ENCODE measurements at regions not wholly inside any gene's neighbourhood (a gene's known extent, or its start where the extent isn't known, plus 50 kb on each side); places are given as distances from the start of the nearest gene placed in this dataset.

DNA sequence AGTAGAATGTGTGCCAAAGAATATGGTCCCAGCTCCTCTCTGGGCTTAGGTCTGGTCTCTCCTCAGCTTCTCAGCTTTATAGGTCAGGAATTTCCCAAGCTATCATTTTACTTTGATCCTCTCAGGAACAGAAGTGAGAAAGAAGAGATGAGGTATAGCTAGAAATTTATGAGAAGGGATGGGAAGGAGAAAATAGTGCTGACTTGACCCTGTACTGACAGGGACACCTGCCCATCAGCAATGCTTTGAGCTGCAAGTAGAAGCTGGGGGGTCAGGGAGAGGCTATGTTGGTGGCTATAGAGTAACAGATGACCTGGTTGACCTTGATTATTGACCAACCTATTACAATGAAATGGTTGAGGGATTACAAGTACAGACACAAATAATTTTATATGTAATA, 75.0 kb downstream of the XCL2 start:
- TF ChIP-seq CTCF (IDR thresholded peaks at IDR 0.05) (no peak), POLR2A (IDR thresholded peaks at IDR 0.05) (no peak)
